Stimulated activated naive CD4-positive, alpha-beta T cell treated with Interleukin-2 at 50 U/mL for 16 hours (primary cell): ENCODE measurements at regions not wholly inside any gene's neighbourhood (a gene's known extent, or its start where the extent isn't known, plus 50 kb on each side); places are given as distances from the start of the nearest gene placed in this dataset.
"Not testable (repeated sequence)": the region's sequence is repeated elsewhere in the genome, so short reads cannot be mapped to it uniquely, and the experiment has no call there.

Experiments used
- DNase-seq: peaks from one replicate; lab custom pipeline; 2025; lab: John Stamatoyannopoulos, UW

GRCh38 chr17:14427900-14428647 lies 127.2 kb downstream of the HS3ST3B1 start:
- peak; percentile 20 for DNase-seq

- DNase-seq: not testable (repeated sequence)
Measured at GRCh38 chr17:14423156-14423555, 122.3 kb downstream of the HS3ST3B1 start.

- DNase-seq: no peak
Measured at GRCh38 chr17:14417336-14417735, 116.5 kb downstream of the HS3ST3B1 start.

GRCh38 chr17:14409292-14409691 lies 108.4 kb downstream of the HS3ST3B1 start:
- no peak for DNase-seq

GRCh38 chr17:14407541-14407940 lies 106.7 kb downstream of the HS3ST3B1 start:
- DNase-seq: no peak

GRCh38 chr17:14405189-14405588 lies 104.3 kb downstream of the HS3ST3B1 start:
- no peak for DNase-seq
